Amniotic stem cell (primary cell): ENCODE measurements at regions not wholly inside any gene's neighbourhood (a gene's known extent, or its start where the extent isn't known, plus 50 kb on each side); places are given as distances from the start of the nearest gene placed in this dataset.

Source experiments
- DNase-seq: peaks from one replicate; lab custom pipeline; 2025; lab: John Stamatoyannopoulos, UW

- no peak for DNase-seq
Observed at GRCh38 chr17:5694551-5694950, 110.2 kb upstream of the NLRP1 start.

GRCh38 chr17:5695480-5695879 is 111.2 kb upstream of the NLRP1 start:
- no peak for DNase-seq

GRCh38 chr17:5698959-5699358 is 114.7 kb upstream of the NLRP1 start:
- no peak for DNase-seq

- no peak for DNase-seq
Observed at GRCh38 chr17:5699814-5700213, 115.5 kb upstream of the NLRP1 start.

- no peak for DNase-seq
Observed at GRCh38 chr17:5700745-5701144, 116.4 kb upstream of the NLRP1 start.

- DNase-seq, result no peak
Observed at GRCh38 chr17:5701381-5701780, 117.1 kb upstream of the NLRP1 start.

GRCh38 chr17:5702951-5703510 is 118.7 kb upstream of the NLRP1 start:
- DNase-seq, result no peak

GRCh38 chr17:5703736-5704135 is 119.4 kb upstream of the NLRP1 start:
- no peak for DNase-seq

GRCh38 chr17:5705081-5705875 is 121.0 kb upstream of the NLRP1 start:
- DNase-seq, result no peak

- DNase-seq, result no peak
Observed at GRCh38 chr17:5705876-5706576, 121.7 kb upstream of the NLRP1 start.

GRCh38 chr17:5706577-5707210 is 122.4 kb upstream of the NLRP1 start:
- peak; percentile 8 for DNase-seq

- DNase-seq, result no peak
Observed at GRCh38 chr17:5707482-5707881, 123.2 kb upstream of the NLRP1 start.

- DNase-seq, result no peak
Observed at GRCh38 chr17:5708344-5708743, 124.0 kb upstream of the NLRP1 start.

- DNase-seq, result no peak
Observed at GRCh38 chr17:5711344-5711743, 127.0 kb upstream of the NLRP1 start.

GRCh38 chr17:5714993-5715392 is 130.7 kb upstream of the NLRP1 start:
- no peak for DNase-seq

- no peak for DNase-seq
Observed at GRCh38 chr17:5715478-5715877, 131.2 kb upstream of the NLRP1 start.

GRCh38 chr17:5718726-5719125 is 134.4 kb upstream of the NLRP1 start:
- DNase-seq, result no peak

GRCh38 chr17:5719976-5720375 is 135.7 kb upstream of the NLRP1 start:
- DNase-seq, result no peak

GRCh38 chr17:5730373-5730772 is 146.1 kb upstream of the NLRP1 start:
- DNase-seq, result no peak

- DNase-seq, result no peak
Observed at GRCh38 chr17:5740937-5741336, 156.6 kb upstream of the NLRP1 start.

- DNase-seq, result no peak
Observed at GRCh38 chr17:5741810-5742209, 157.5 kb upstream of the NLRP1 start.

- DNase-seq, result no peak
Observed at GRCh38 chr17:5745111-5745813, 161.0 kb upstream of the NLRP1 start.
